ENCODE measurements at regions not wholly inside any gene's neighbourhood (a gene's known extent, or its start where the extent isn't known, plus 50 kb on each side); places are given as distances from the start of the nearest gene placed in this dataset.

GRCh38 chr2:3132966-3133365 lies 244.7 kb downstream of the EIPR1 start:
- TF ChIP-seq TCF4 (CRISPR knock-in tag; IDR thresholded peaks at IDR 0.05; ENCODE audit: borderline replicate concordance) (no peak), CSDC2 (CRISPR knock-in tag; IDR thresholded peaks at IDR 0.05) (no peak)
- no peak for ATAC-seq

GRCh38 chr2:3132466-3132865 lies 245.2 kb downstream of the EIPR1 start:
- TF ChIP-seq PATZ1 (CRISPR knock-in tag; IDR thresholded peaks at IDR 0.05; ENCODE audit: borderline replicate concordance), result no peak
- TF ChIP-seq ZC3H10 (CRISPR knock-in tag; IDR thresholded peaks at IDR 0.05), result no peak
- ATAC-seq, result no peak

- no peak for TF ChIP-seq ZC3H10 (CRISPR knock-in tag; IDR thresholded peaks at IDR 0.05)
- TF ChIP-seq CREB5 (CRISPR knock-in tag; IDR thresholded peaks at IDR 0.05; ENCODE audit: low read depth), result no peak
- TF ChIP-seq ARNTL (CRISPR knock-in tag; IDR thresholded peaks at IDR 0.05; ENCODE audit: borderline replicate concordance, low read depth), result no peak
- no peak for TF ChIP-seq ISL1 (CRISPR knock-in tag; IDR thresholded peaks at IDR 0.05)
- no peak for TF ChIP-seq CSDC2 (CRISPR knock-in tag; IDR thresholded peaks at IDR 0.05)
- no peak for TF ChIP-seq ZFP30 (CRISPR knock-in tag; IDR thresholded peaks at IDR 0.05)
- TF ChIP-seq CSRNP3 (CRISPR knock-in tag; IDR thresholded peaks at IDR 0.05), result no peak
- no peak for TF ChIP-seq PPARA (CRISPR knock-in tag; IDR thresholded peaks at IDR 0.05; ENCODE audit: borderline replicate concordance)
- no peak for TF ChIP-seq ZNF70 (CRISPR knock-in tag; IDR thresholded peaks at IDR 0.05)
- no peak for TF ChIP-seq OSR1 (CRISPR knock-in tag; IDR thresholded peaks at IDR 0.05)
- ATAC-seq, result no peak
Measured at GRCh38 chr2:3131636-3132326, 245.8 kb downstream of the EIPR1 start.

- no peak for ATAC-seq
- TF ChIP-seq ZNF8 (CRISPR knock-in tag; IDR thresholded peaks at IDR 0.05) (no peak), POU6F1 (CRISPR knock-in tag; IDR thresholded peaks at IDR 0.05; ENCODE audit: borderline replicate concordance, low read depth) (no peak), ZNF70 (CRISPR knock-in tag; IDR thresholded peaks at IDR 0.05) (no peak), PATZ1 (CRISPR knock-in tag; IDR thresholded peaks at IDR 0.05; ENCODE audit: borderline replicate concordance) (no peak), TCF4 (CRISPR knock-in tag; IDR thresholded peaks at IDR 0.05; ENCODE audit: borderline replicate concordance) (no peak), SNAI2 (CRISPR knock-in tag; IDR thresholded peaks at IDR 0.05) (no peak), ZFP3 (CRISPR knock-in tag; IDR thresholded peaks at IDR 0.05) (no peak), ZFP30 (CRISPR knock-in tag; IDR thresholded peaks at IDR 0.05) (no peak), CREB5 (CRISPR knock-in tag; IDR thresholded peaks at IDR 0.05; ENCODE audit: low read depth) (no peak), CSDC2 (CRISPR knock-in tag; IDR thresholded peaks at IDR 0.05) (no peak), PPARA (CRISPR knock-in tag; IDR thresholded peaks at IDR 0.05; ENCODE audit: borderline replicate concordance) (no peak), TOX (CRISPR knock-in tag; IDR thresholded peaks at IDR 0.05; ENCODE audit: borderline replicate concordance) (no peak), ISL1 (CRISPR knock-in tag; IDR thresholded peaks at IDR 0.05) (no peak), ZC3H10 (CRISPR knock-in tag; IDR thresholded peaks at IDR 0.05) (no peak), OSR1 (CRISPR knock-in tag; IDR thresholded peaks at IDR 0.05) (no peak)
Measured at GRCh38 chr2:3130889-3131635, 246.6 kb downstream of the EIPR1 start.

Measured in SK-N-SH treated with all-trans-retinoic acid at 6 μM for 48 hours (cell line).